K562 (cell line): ENCODE measurements at regions not wholly inside any gene's neighbourhood (a gene's known extent, or its start where the extent isn't known, plus 50 kb on each side); places are given as distances from the start of the nearest gene placed in this dataset.

ENCODE experiments used
- ARID3A ChIP-seq: IDR thresholded peaks from 2 replicates; pipeline ENCODE4 v1.6.1; 2012; ENCODE audit warnings: low read depth, low read length, improper control_type of control experiment, borderline replicate concordance
- ARNT ChIP-seq, 2 experiments: fragments of 450-650 bp; IDR thresholded peaks; 2 replicates each; pipeline ENCODE4 v1.6.1; 2016; ENCODE audit warnings: mild to moderate bottlenecking in 1 of 2
- CBX2 ChIP-seq: fragments of 200-600 bp; sonication (generic); IDR thresholded peaks from one replicate; pipeline ENCODE4 v1.6.1; 2012; ENCODE audit warnings: mild to moderate bottlenecking, low read length, inconsistent platforms; ENCODE audit not compliant: insufficient read depth, poor library complexity, severe bottlenecking
- CHD7 ChIP-seq: fragments of 200-600 bp; sonication (generic); IDR thresholded peaks from one replicate; pipeline ENCODE4 v1.6.1; 2012; ENCODE audit warnings: mild to moderate bottlenecking, low read depth, low read length, inconsistent platforms
- E2F1 ChIP-seq: sonication (generic); formaldehyde crosslinking; IDR thresholded peaks from 2 replicates; pipeline ENCODE4 v1.8.1; 2023; ENCODE audit warnings: mild to moderate bottlenecking, missing genetic modification reagents, moderate library complexity
- ESRRA ChIP-seq: fragments of 450-650 bp; IDR thresholded peaks from 2 replicates; pipeline ENCODE4 v1.6.1; 2014; ENCODE audit warnings: low read depth, mild to moderate bottlenecking, moderate library complexity, borderline replicate concordance
- MAFG ChIP-seq: fragments of 450-650 bp; conservative IDR thresholded peaks from 2 replicates; pipeline ENCODE4 v1.6.1; 2016; ENCODE audit warnings: missing genetic modification characterization, missing compliant biosample characterization
- MCM3 ChIP-seq: fragments of 450-650 bp; IDR thresholded peaks from 2 replicates; pipeline ENCODE4 v1.6.1; 2016
- NR3C1 ChIP-seq: sonication (generic); formaldehyde crosslinking; IDR thresholded peaks from 2 replicates; pipeline ENCODE4 v1.8.1; 2022; ENCODE audit warnings: missing genetic modification reagents
- NUFIP1 ChIP-seq: fragments of 450-650 bp; IDR thresholded peaks from 2 replicates; pipeline ENCODE4 v1.6.1; 2018; ENCODE audit not compliant: partially characterized antibody
- RFX7 ChIP-seq: fragments of 250-450 bp; sonication (Bioruptor Pico); IDR thresholded peaks from 2 replicates; pipeline ENCODE4 v1.5.1; 2021; ENCODE audit warnings: mild to moderate bottlenecking
- SLC30A9 ChIP-seq: fragments of 250-450 bp; sonication (Bioruptor Pico); IDR thresholded peaks from 2 replicates; pipeline ENCODE4 v1.8.0; 2022; ENCODE audit warnings: mild to moderate bottlenecking, moderate library complexity
- ZNF143 ChIP-seq: sonication (generic); formaldehyde crosslinking; IDR thresholded peaks from 2 replicates; pipeline ENCODE4 v1.9.0; 2022; ENCODE audit warnings: mild to moderate bottlenecking, missing genetic modification reagents
- ZNF444 ChIP-seq: fragments of 250-450 bp; sonication (Bioruptor Pico); IDR thresholded peaks from 2 replicates; pipeline ENCODE4 v1.4.0; 2020; ENCODE audit warnings: mild to moderate bottlenecking, moderate library complexity
- ZNF586 ChIP-seq: fragments of 450-650 bp; formaldehyde crosslinking; conservative IDR thresholded peaks from 2 replicates; pipeline ENCODE4 v1.4.0; 2020; ENCODE audit warnings: mild to moderate bottlenecking, moderate library complexity
- ZNF75A ChIP-seq: fragments of 450-650 bp; formaldehyde crosslinking; IDR thresholded peaks from 2 replicates; pipeline ENCODE4 v1.4.0; 2020; ENCODE audit warnings: mild to moderate bottlenecking

- TF ChIP-seq CHD7 (no peak), MAFG (tag) (0 out of 2 replicates have a peak, but pooled peaks have one; percentile 25), ZNF586 (CRISPR knock-in tag) (no peak), SLC30A9 (CRISPR knock-in tag) (no peak), RFX7 (CRISPR knock-in tag) (no peak), ESRRA (no peak), E2F1 (CRISPR knock-in tag) (no peak), ZNF444 (no peak), ARNT (IDR thresholded peaks at IDR 0.05) (no peak), ARID3A (no peak), NUFIP1 (no peak), ZNF143 (CRISPR knock-in tag) (no peak), NR3C1 (CRISPR knock-in tag) (no peak), ZNF75A (CRISPR knock-in tag) (no peak), MCM3 (no peak), CBX2 (no peak)
These were observed 154.4 kb upstream of the SGO1 start (continued) for GRCh38 chr3:20340324-20340928.
